ENCODE measurements at regions not wholly inside any gene's neighbourhood (a gene's known extent, or its start where the extent isn't known, plus 50 kb on each side); places are given as distances from the start of the nearest gene placed in this dataset.

DNA sequence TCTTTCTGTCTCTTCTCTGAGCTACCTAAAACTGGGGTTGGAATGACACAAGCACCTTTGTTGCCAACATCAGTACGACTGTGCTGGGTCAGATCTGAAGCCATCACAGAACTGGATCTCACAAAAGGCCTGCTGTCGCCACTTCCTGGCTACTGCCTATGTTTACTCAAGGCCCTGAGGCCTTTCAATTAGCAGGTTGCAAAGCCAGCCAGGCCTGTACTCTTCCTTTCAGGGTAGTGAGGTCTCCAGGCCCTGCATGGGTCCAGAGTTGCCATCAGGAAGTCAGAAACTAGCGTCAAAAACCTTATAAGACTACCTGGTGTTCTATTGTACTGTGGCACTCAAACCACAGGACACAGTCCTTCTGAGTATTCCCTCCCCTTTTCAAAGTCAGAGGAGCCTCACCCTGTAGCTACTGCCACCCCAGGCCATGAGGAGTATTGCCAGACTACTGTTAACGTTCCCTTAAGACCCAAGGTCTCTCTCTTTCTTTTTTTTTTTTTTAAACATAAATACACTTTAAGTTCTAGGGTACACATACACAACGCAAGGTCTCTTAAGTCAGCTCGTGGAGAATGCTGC is 937.4 kb upstream of the GJE1 start:
- TF ChIP-seq, protein P1, sequence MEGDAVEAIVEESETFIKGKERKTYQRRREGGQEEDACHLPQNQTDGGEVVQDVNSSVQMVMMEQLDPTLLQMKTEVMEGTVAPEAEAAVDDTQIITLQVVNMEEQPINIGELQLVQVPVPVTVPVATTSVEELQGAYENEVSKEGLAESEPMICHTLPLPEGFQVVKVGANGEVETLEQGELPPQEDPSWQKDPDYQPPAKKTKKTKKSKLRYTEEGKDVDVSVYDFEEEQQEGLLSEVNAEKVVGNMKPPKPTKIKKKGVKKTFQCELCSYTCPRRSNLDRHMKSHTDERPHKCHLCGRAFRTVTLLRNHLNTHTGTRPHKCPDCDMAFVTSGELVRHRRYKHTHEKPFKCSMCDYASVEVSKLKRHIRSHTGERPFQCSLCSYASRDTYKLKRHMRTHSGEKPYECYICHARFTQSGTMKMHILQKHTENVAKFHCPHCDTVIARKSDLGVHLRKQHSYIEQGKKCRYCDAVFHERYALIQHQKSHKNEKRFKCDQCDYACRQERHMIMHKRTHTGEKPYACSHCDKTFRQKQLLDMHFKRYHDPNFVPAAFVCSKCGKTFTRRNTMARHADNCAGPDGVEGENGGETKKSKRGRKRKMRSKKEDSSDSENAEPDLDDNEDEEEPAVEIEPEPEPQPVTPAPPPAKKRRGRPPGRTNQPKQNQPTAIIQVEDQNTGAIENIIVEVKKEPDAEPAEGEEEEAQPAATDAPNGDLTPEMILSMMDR (IDR thresholded peaks at IDR 0.05; ENCODE audit: low read depth, low read length): no peak
- no peak for TF ChIP-seq MYC (IDR thresholded peaks at IDR 0.05; ENCODE audit: low read depth, low read length)
- TF ChIP-seq, protein P2, sequence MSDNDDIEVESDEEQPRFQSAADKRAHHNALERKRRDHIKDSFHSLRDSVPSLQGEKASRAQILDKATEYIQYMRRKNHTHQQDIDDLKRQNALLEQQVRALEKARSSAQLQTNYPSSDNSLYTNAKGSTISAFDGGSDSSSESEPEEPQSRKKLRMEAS (IDR thresholded peaks at IDR 0.05; ENCODE audit: low read depth, low read length): no peak
- no peak for TF ChIP-seq POLR2A (IDR thresholded peaks at IDR 0.05; ENCODE audit: extremely low read depth, insufficient read length)
